ENCODE measurements at regions not wholly inside any gene's neighbourhood (a gene's known extent, or its start where the extent isn't known, plus 50 kb on each side); places are given as distances from the start of the nearest gene placed in this dataset.

DNA sequence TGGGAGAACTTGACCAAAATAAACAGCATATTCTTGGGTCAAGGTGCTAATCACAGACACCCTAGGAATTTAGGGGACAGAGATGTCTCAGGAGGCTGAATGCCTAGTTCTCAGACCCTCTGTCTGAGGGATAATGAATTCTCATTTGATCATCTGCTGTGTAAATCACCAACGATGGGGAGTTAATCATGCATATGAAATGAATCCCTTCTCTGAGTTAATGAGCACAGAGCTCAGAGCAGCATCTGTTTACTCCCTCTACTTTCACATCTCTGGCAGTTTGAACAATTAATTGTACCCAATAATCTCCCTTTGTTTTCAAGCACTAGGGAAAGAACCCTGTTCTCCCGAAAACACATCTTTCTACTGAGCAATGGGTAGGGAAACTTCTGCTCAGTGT, 129.4 kb upstream of the SRRM4 start:
- Mint-ChIP-seq H3K4me3 (no peak overlapping the region), H3K9me3 (no peaks in the 10 kb centered on the region), H3K36me3 (no peaks in the 10 kb centered on the region), H3K27me3 (ENCODE audit: low read depth) (peaks cover 6% of the 10 kb centered on the region), H3K27ac (no peak overlapping the region), H3K4me1 (peaks cover 13% of the 10 kb centered on the region)
- POLR2A ChIA-PET = no interaction called here
- TF ChIP-seq, protein P1, sequence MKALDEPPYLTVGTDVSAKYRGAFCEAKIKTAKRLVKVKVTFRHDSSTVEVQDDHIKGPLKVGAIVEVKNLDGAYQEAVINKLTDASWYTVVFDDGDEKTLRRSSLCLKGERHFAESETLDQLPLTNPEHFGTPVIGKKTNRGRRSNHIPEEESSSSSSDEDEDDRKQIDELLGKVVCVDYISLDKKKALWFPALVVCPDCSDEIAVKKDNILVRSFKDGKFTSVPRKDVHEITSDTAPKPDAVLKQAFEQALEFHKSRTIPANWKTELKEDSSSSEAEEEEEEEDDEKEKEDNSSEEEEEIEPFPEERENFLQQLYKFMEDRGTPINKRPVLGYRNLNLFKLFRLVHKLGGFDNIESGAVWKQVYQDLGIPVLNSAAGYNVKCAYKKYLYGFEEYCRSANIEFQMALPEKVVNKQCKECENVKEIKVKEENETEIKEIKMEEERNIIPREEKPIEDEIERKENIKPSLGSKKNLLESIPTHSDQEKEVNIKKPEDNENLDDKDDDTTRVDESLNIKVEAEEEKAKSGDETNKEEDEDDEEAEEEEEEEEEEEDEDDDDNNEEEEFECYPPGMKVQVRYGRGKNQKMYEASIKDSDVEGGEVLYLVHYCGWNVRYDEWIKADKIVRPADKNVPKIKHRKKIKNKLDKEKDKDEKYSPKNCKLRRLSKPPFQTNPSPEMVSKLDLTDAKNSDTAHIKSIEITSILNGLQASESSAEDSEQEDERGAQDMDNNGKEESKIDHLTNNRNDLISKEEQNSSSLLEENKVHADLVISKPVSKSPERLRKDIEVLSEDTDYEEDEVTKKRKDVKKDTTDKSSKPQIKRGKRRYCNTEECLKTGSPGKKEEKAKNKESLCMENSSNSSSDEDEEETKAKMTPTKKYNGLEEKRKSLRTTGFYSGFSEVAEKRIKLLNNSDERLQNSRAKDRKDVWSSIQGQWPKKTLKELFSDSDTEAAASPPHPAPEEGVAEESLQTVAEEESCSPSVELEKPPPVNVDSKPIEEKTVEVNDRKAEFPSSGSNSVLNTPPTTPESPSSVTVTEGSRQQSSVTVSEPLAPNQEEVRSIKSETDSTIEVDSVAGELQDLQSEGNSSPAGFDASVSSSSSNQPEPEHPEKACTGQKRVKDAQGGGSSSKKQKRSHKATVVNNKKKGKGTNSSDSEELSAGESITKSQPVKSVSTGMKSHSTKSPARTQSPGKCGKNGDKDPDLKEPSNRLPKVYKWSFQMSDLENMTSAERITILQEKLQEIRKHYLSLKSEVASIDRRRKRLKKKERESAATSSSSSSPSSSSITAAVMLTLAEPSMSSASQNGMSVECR (CRISPR knock-in tag; IDR thresholded peaks at IDR 0.05; ENCODE audit: borderline replicate concordance) = no peak
- TF ChIP-seq SP1 (CRISPR knock-in tag; conservative IDR thresholded peaks at IDR 0.05) = no peak
- TF ChIP-seq GABPB1 (CRISPR knock-in tag; IDR thresholded peaks at IDR 0.05) = no peak
- TF ChIP-seq, protein P2, sequence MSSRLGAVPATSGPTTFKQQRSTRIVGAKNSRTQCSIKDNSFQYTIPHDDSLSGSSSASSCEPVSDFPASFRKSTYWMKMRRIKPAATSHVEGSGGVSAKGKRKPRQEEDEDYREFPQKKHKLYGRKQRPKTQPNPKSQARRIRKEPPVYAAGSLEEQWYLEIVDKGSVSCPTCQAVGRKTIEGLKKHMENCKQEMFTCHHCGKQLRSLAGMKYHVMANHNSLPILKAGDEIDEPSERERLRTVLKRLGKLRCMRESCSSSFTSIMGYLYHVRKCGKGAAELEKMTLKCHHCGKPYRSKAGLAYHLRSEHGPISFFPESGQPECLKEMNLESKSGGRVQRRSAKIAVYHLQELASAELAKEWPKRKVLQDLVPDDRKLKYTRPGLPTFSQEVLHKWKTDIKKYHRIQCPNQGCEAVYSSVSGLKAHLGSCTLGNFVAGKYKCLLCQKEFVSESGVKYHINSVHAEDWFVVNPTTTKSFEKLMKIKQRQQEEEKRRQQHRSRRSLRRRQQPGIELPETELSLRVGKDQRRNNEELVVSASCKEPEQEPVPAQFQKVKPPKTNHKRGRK (CRISPR knock-in tag; IDR thresholded peaks at IDR 0.05; ENCODE audit: borderline replicate concordance) = no peak
- TF ChIP-seq, protein P3, sequence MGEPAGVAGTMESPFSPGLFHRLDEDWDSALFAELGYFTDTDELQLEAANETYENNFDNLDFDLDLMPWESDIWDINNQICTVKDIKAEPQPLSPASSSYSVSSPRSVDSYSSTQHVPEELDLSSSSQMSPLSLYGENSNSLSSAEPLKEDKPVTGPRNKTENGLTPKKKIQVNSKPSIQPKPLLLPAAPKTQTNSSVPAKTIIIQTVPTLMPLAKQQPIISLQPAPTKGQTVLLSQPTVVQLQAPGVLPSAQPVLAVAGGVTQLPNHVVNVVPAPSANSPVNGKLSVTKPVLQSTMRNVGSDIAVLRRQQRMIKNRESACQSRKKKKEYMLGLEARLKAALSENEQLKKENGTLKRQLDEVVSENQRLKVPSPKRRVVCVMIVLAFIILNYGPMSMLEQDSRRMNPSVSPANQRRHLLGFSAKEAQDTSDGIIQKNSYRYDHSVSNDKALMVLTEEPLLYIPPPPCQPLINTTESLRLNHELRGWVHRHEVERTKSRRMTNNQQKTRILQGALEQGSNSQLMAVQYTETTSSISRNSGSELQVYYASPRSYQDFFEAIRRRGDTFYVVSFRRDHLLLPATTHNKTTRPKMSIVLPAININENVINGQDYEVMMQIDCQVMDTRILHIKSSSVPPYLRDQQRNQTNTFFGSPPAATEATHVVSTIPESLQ (CRISPR knock-in tag; IDR thresholded peaks at IDR 0.05) = no peak
- no peak for TF ChIP-seq ZBTB21 (CRISPR knock-in tag; IDR thresholded peaks at IDR 0.05; ENCODE audit: borderline replicate concordance)
- no peak for TF ChIP-seq RELA (CRISPR knock-in tag; IDR thresholded peaks at IDR 0.05; ENCODE audit: borderline replicate concordance)
- no peak for TF ChIP-seq NFE2L1 (CRISPR knock-in tag; IDR thresholded peaks at IDR 0.05)
- TF ChIP-seq, protein P4, sequence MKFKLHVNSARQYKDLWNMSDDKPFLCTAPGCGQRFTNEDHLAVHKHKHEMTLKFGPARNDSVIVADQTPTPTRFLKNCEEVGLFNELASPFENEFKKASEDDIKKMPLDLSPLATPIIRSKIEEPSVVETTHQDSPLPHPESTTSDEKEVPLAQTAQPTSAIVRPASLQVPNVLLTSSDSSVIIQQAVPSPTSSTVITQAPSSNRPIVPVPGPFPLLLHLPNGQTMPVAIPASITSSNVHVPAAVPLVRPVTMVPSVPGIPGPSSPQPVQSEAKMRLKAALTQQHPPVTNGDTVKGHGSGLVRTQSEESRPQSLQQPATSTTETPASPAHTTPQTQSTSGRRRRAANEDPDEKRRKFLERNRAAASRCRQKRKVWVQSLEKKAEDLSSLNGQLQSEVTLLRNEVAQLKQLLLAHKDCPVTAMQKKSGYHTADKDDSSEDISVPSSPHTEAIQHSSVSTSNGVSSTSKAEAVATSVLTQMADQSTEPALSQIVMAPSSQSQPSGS (CRISPR knock-in tag; IDR thresholded peaks at IDR 0.05; ENCODE audit: borderline replicate concordance, low read depth) = no peak
- TF ChIP-seq, protein P5, sequence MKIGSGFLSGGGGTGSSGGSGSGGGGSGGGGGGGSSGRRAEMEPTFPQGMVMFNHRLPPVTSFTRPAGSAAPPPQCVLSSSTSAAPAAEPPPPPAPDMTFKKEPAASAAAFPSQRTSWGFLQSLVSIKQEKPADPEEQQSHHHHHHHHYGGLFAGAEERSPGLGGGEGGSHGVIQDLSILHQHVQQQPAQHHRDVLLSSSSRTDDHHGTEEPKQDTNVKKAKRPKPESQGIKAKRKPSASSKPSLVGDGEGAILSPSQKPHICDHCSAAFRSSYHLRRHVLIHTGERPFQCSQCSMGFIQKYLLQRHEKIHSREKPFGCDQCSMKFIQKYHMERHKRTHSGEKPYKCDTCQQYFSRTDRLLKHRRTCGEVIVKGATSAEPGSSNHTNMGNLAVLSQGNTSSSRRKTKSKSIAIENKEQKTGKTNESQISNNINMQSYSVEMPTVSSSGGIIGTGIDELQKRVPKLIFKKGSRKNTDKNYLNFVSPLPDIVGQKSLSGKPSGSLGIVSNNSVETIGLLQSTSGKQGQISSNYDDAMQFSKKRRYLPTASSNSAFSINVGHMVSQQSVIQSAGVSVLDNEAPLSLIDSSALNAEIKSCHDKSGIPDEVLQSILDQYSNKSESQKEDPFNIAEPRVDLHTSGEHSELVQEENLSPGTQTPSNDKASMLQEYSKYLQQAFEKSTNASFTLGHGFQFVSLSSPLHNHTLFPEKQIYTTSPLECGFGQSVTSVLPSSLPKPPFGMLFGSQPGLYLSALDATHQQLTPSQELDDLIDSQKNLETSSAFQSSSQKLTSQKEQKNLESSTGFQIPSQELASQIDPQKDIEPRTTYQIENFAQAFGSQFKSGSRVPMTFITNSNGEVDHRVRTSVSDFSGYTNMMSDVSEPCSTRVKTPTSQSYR (CRISPR knock-in tag; IDR thresholded peaks at IDR 0.05) = no peak
- TF ChIP-seq ZNF121 (CRISPR knock-in tag; IDR thresholded peaks at IDR 0.05) = no peak
- DNase-seq (ENCODE audit: low spot score) (no peak), ATAC-seq (no peak)
- CTCF ChIA-PET = no interaction called here

DNA sequence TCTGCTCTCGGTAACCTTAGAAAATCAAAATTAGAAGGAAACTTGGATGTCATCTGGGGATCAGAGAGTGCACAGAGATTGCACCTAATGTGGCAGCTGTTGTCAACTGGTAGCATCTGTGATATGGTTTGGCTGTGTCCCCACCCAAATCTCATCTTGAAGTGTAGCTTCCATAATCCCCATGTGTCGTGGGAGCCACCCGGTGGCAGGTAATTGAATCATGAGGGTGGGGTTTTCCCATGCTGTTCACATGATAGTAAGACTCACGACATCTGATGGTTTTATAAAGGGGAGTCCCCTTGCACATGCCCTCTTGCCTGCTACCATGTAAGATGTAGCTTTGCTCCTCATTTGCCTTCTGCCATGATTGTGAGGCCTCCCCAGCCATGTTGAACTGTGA, 127.7 kb upstream of the SRRM4 start:
- no peak overlapping the region for H3K4me3 Mint-ChIP-seq
- no peaks in the 10 kb centered on the region for H3K36me3 Mint-ChIP-seq
- ChIA-PET CTCF (interaction anchor here (1.0 to 1.2 kb wide), 2 partner anchors 141 to 418 kb away, joined by 3 to 6 read pairs; no protein-coding TSS in a partner anchor), POLR2A (no interaction called here)
- H3K27me3 Mint-ChIP-seq (ENCODE audit: low read depth) = peaks cover 4% of the 10 kb centered on the region
- no peak overlapping the region for H3K27ac Mint-ChIP-seq
- no peak for ATAC-seq
- H3K4me1 Mint-ChIP-seq = peaks cover 13% of the 10 kb centered on the region
- no peaks in the 10 kb centered on the region for H3K9me3 Mint-ChIP-seq
- DNase-seq (ENCODE audit: low spot score) = peak; percentile 43
- TF ChIP-seq FOXK1 (CRISPR knock-in tag; IDR thresholded peaks at IDR 0.05) = no peak
- TF ChIP-seq, protein P6, sequence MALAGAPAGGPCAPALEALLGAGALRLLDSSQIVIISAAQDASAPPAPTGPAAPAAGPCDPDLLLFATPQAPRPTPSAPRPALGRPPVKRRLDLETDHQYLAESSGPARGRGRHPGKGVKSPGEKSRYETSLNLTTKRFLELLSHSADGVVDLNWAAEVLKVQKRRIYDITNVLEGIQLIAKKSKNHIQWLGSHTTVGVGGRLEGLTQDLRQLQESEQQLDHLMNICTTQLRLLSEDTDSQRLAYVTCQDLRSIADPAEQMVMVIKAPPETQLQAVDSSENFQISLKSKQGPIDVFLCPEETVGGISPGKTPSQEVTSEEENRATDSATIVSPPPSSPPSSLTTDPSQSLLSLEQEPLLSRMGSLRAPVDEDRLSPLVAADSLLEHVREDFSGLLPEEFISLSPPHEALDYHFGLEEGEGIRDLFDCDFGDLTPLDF (CRISPR knock-in tag; IDR thresholded peaks at IDR 0.05) = no peak
- TF ChIP-seq HMGA2 (CRISPR knock-in tag; IDR thresholded peaks at IDR 0.05) = no peak
